GM08714 (cell line): ENCODE measurements at regions not wholly inside any gene's neighbourhood (a gene's known extent, or its start where the extent isn't known, plus 50 kb on each side); places are given as distances from the start of the nearest gene placed in this dataset.

Experiments
- H3K4me3 ChIP-seq: fragments of 200-500 bp; sonication (Bioruptor generic); 2 replicates; pipeline ENCODE4 v1.5.1; 2014; ENCODE audit warnings: mild to moderate bottlenecking, low read length, inconsistent platforms
- ZNF274 ChIP-seq: IDR thresholded peaks from 2 replicates; pipeline ENCODE4 v1.6.1; 2012; ENCODE audit warnings: mild to moderate bottlenecking, low read depth, low read length

DNA sequence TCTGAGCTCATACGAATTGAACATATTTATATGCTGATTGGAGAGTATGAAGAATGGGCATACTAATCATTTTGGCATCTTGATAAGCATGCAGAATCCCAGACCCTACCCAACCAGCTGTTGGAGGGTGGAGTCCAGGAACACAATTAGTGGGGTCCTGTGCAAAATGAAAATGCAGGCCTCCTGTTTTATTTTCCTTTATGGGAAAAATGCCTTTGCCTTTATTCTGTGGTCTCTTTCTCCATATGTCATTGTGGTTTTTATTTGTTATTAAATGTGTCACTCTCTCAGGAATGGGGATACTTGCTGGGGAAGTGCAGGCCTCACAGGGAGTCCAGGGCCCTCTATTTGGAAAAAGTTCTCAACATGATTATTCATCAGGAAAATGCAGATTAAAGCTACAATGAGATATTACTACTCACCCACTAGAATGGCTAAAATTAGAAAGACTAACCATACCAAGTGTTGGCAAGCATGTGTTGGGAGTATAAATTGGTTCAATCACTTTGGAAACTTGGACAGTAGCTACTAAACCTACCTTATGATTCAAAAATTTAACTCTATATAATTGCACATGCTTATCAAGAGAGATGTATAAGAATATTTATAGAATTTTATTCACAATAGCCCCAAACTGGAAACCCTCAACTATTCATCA, 185.1 kb upstream of the FOXN2 start:
- no peak overlapping the region for H3K4me3 ChIP-seq
- no peak for TF ChIP-seq ZNF274

GRCh38 chr2:48131539-48132270, 182.8 kb upstream of the FOXN2 start:
- TF ChIP-seq ZNF274: no peak
- H3K4me3 ChIP-seq: no peak overlapping the region

- no peak for TF ChIP-seq ZNF274
These were observed 182.2 kb upstream of the FOXN2 start for GRCh38 chr2:48132271-48132625.

DNA sequence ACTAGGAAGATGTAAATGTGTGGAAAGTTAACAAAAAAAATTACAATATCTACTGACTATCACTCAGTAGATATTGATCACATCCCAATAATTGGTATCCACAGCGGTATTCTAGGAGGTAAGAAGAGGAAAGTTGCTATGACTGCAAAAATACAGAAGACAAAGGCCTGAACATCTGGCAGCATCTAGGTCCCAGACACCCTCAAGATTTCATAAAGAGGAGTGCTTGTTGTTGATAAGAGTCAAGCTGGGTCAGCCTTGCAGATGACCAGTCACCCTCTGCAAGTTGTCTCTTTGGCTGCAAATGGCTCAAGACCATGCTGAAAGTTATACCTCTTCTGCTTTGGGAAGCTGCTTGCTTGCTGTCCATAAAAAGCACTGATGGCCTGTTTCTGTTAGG, 179.8 kb upstream of the FOXN2 start:
- TF ChIP-seq ZNF274: no peak
- no peak overlapping the region for H3K4me3 ChIP-seq

More at GRCh38 chr2:48132271-48132625, 182.2 kb upstream of the FOXN2 start:
- no peak overlapping the region for H3K4me3 ChIP-seq

GRCh38 chr2:48135797-48136196, 178.7 kb upstream of the FOXN2 start:
- TF ChIP-seq ZNF274: no peak
- H3K4me3 ChIP-seq: no peak overlapping the region

DNA sequence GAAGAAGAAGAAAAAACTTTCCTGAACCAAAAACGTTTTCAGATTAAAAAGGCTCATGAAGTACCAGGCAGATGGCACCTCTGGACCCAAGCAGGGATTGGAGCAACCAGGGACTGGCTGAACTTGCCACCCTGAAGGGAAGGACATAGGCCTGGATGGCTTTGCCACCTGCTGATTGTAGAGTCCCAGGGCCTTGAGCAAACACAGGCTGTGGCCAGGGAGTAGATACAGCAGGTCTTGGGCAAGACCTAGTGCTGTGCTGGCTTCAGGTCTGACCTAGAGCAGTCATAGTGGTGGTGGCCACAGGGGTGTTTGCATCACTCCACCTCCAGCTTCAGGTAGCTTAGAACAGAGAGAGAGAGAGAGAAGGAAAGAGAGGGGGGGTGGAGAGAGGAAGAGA, 176.7 kb upstream of the FOXN2 start:
- H3K4me3 ChIP-seq: no peak overlapping the region
- no peak for TF ChIP-seq ZNF274

DNA sequence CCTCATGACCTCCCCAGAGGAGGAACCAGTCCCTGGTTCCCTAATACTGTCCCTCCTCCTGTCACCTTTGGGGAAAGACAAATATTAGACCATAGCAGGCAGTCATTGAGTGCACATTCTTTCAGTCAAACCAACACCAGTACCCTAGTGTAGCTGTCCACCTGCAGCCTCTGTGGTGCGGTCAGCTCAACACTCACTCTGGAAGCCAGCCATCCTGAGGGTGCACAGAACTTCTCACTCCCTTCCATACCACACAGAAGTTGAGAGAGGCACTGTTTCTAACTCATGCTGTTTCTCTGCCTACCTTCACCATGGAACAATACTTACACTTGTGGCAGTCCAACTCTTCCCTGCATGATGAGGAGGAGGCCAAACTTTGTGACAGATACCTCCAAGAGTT, 175.6 kb upstream of the FOXN2 start:
- H3K4me3 ChIP-seq: no peak overlapping the region
- TF ChIP-seq ZNF274: no peak

- no peak overlapping the region for H3K4me3 ChIP-seq
- no peak for TF ChIP-seq ZNF274
These were observed 173.9 kb upstream of the FOXN2 start for GRCh38 chr2:48140586-48140985.

DNA sequence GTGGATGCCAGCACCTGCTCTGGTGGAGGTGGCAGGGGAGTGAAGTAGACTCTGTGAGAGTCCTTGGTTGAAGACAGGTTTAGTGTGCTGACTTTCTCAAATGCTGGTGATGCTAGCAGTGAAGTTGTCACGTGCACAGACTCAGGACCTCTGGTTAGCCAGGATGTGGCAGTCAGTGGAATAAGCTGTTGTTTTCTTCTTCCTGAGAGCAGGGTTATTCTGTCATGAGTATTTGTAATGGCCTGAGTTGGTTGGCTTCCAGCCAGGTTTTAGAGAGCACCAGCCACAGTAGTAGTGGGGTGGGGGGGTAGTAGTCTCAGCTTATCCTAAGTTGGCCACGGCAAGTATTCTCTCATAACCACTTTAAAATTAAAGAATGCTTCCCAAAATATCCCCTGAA, 169.7 kb upstream of the FOXN2 start:
- no peak overlapping the region for H3K4me3 ChIP-seq
- no peak for TF ChIP-seq ZNF274

GRCh38 chr2:48145845-48146452, 168.5 kb upstream of the FOXN2 start:
- no peak for TF ChIP-seq ZNF274
- no peak overlapping the region for H3K4me3 ChIP-seq

DNA sequence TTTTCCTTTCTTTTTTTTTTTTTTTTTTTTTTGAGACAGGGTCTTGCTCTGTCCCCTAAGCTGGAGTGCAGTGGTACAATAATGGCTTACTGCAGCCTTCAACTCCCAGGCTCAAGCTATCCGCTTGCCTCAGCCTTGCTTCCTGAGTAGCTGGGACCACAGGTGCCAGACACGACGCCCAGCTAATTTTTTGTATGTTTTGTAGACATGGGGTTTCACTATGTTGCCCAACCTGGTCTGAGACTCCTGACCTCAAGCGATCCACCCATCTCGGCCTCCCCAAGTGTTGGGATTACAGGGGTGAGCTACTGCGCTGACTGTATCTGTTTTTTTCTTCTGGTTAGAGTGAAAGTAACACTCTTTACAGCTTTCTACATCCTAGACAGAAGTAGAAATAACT, 167.9 kb upstream of the FOXN2 start:
- no peak overlapping the region for H3K4me3 ChIP-seq
- no peak for TF ChIP-seq ZNF274

DNA sequence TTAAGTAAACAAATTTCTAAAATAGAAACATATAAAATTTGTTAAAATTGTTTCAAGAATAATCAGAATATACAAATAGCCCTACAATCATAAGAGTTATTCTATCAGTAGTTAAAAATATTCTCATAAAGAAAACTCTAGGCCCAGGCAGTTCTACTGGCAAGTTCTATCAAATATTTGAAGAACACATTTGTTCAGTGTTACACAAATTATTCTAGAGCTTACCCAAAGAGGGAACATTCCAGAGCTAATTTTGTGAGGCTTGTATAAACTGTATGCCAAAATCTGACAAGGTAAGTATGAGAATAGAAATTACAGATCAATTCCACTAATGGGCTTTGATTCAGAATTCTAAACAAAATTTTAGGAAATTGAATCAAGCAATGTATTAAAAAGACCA, 166.8 kb upstream of the FOXN2 start:
- H3K4me3 ChIP-seq: no peak overlapping the region
- TF ChIP-seq ZNF274: no peak

GRCh38 chr2:48148841-48149430, 165.5 kb upstream of the FOXN2 start:
- no peak for TF ChIP-seq ZNF274
- no peak overlapping the region for H3K4me3 ChIP-seq

GRCh38 chr2:48157150-48157549, 157.3 kb upstream of the FOXN2 start:
- TF ChIP-seq ZNF274: no peak

GRCh38 chr2:48161628-48162027, 152.9 kb upstream of the FOXN2 start:
- no peak for TF ChIP-seq ZNF274
- H3K4me3 ChIP-seq: no peak overlapping the region

More at GRCh38 chr2:48157150-48157549, 157.3 kb upstream of the FOXN2 start:
- no peak overlapping the region for H3K4me3 ChIP-seq
